Panc1 (cell line): ENCODE measurements at regions not wholly inside any gene's neighbourhood (a gene's known extent, or its start where the extent isn't known, plus 50 kb on each side); places are given as distances from the start of the nearest gene placed in this dataset.

Source experiments
- ATAC-seq: fragments of 200-7000 bp; cut with Tn5 transposase; 2 replicates; pipeline ENCODE4 v1.9.1; 2020; ENCODE audit warnings: mild to moderate bottlenecking, moderate library complexity
- BruUV-seq: library from RNA; stranded (reverse); fragments of 400-500 nt; replicated peaks from 2 replicates; lab custom pipeline; 2021; lab: Mats Ljungman, UMichigan
- CTCF ChIA-PET: fragments of 300-600 bp; sonication (Branson Sonifier 250); formaldehyde crosslinking; loops from one replicate; lab custom pipeline; 2022; ENCODE audit warnings: antibody characterized with exemption; lab: Charles Lee
- POLR2A ChIA-PET: fragments of 300-600 bp; sonication (Branson Sonifier 250); formaldehyde crosslinking; loops from one replicate; lab custom pipeline; 2022; ENCODE audit warnings: antibody characterized with exemption; lab: Charles Lee
- DNase-seq: peaks from one replicate; pipeline ENCODE4 v3.0.0-alpha.2; 2010; ENCODE audit warnings: low read depth, low spot score
- H3K27ac ChIP-seq: 2 replicates; pipeline ENCODE4 v1.5.1; 2011; ENCODE audit warnings: mild to moderate bottlenecking, low read length, inconsistent platforms
- H3K27me3 ChIP-seq: fragments of 200-500 bp; sonication (Bioruptor generic); 2 replicates; pipeline ENCODE4 v1.6.0; 2014; ENCODE audit warnings: low read length, inconsistent platforms; ENCODE audit not compliant: control insufficient read depth, insufficient read depth
- H3K36me3 ChIP-seq: fragments of 200-500 bp; sonication (Bioruptor generic); 2 replicates; pipeline ENCODE4 v1.5.1; 2014; ENCODE audit warnings: inconsistent platforms, mild to moderate bottlenecking, low read length, moderate library complexity; ENCODE audit not compliant: control insufficient read depth, insufficient read depth
- H3K4me1 ChIP-seq: 2 replicates; pipeline ENCODE4 v1.5.1; 2011; ENCODE audit warnings: inconsistent platforms, mild to moderate bottlenecking, low read length, moderate library complexity; ENCODE audit not compliant: control insufficient read depth, insufficient read depth
- H3K4me3 ChIP-seq, 2 experiments: 2 replicates each; pipeline ENCODE4 v1.5.1; 2011 to 2012; ENCODE audit warnings: low read depth in 2 of 2, low read length in 2 of 2, mild to moderate bottlenecking in 2 of 2, inconsistent platforms in 1 of 2, moderate library complexity in 1 of 2
- H3K9me3 ChIP-seq: fragments of 200-500 bp; sonication (Bioruptor generic); 2 replicates; pipeline ENCODE4 v1.5.1; 2014; ENCODE audit warnings: low read depth, mild to moderate bottlenecking, inconsistent platforms, low read length, moderate library complexity; ENCODE audit not compliant: control insufficient read depth, insufficient read depth
- POLR2AphosphoS5 ChIP-seq: IDR thresholded peaks from 2 replicates; pipeline ENCODE4 v1.6.1; 2012; ENCODE audit warnings: mild to moderate bottlenecking, low read depth, low read length, moderate library complexity
- SIN3A ChIP-seq: IDR thresholded peaks from 2 replicates; pipeline ENCODE4 v1.6.1; 2012; ENCODE audit warnings: low read depth, mild to moderate bottlenecking, low read length, moderate library complexity, borderline replicate concordance; ENCODE audit not compliant: insufficient read depth
- TCF7L2 ChIP-seq: IDR thresholded peaks from 2 replicates; pipeline ENCODE4 v1.6.1; 2011; ENCODE audit warnings: mild to moderate bottlenecking, low read depth, low read length, inconsistent platforms
- in situ Hi-C: cut with HindIII; loops from 2 replicates; pipeline ENCODE4 v1.10.0; 2016; ENCODE audit warnings: low sequenced_read_pairs, low pct_unique_long_range_greater_than_20kb
- intact Hi-C: fragments of 100-400 bp; cut with micrococcal nuclease; formaldehyde crosslinking; loops from one replicate; pipeline ENCODE4 v1.10.0; 2022; ENCODE audit not compliant: unreplicated experiment
- TF ChIP-seq, protein P1 (sequence below): fragments of 450-650 bp; IDR thresholded peaks from 2 replicates; pipeline ENCODE4 v1.5.1; 2017; ENCODE audit warnings: mild to moderate bottlenecking
- TF ChIP-seq, protein P2 (sequence below), 2 experiments: IDR thresholded peaks; 2 replicates each; pipeline ENCODE4 v1.6.1; 2011 to 2012; ENCODE audit warnings: low read depth in 2 of 2, control low read depth in 1 of 2, low read length in 1 of 2, mild to moderate bottlenecking in 1 of 2, moderate library complexity in 1 of 2; ENCODE audit not compliant: insufficient read depth in 1 of 2

DNA sequence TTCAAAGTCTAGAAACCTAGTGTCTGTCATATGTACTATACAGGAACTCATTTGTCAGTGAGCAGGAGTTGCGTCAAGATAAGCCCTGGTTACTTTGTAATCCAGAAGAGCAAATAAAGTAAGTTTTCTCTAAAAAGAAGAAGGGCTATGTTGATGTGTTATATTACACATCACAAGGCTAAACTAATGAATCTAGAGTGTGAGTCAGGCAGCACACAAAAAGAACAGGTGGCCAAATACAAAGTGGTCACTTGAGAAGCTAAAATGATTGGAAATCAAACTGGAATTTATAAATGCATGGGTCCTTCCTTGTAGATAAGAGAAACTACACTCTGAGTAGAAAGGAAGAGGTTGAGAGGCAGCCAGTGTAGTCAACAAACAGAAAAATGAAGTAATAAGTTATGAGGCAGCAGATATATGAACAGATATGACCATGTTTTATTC is 771.6 kb downstream of the DIPK2A start:
- TF ChIP-seq, protein P1, sequence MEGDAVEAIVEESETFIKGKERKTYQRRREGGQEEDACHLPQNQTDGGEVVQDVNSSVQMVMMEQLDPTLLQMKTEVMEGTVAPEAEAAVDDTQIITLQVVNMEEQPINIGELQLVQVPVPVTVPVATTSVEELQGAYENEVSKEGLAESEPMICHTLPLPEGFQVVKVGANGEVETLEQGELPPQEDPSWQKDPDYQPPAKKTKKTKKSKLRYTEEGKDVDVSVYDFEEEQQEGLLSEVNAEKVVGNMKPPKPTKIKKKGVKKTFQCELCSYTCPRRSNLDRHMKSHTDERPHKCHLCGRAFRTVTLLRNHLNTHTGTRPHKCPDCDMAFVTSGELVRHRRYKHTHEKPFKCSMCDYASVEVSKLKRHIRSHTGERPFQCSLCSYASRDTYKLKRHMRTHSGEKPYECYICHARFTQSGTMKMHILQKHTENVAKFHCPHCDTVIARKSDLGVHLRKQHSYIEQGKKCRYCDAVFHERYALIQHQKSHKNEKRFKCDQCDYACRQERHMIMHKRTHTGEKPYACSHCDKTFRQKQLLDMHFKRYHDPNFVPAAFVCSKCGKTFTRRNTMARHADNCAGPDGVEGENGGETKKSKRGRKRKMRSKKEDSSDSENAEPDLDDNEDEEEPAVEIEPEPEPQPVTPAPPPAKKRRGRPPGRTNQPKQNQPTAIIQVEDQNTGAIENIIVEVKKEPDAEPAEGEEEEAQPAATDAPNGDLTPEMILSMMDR: no peak
- no peak for TF ChIP-seq SIN3A
- TF ChIP-seq POLR2AphosphoS5: no peak
- TF ChIP-seq TCF7L2: no peak
- TF ChIP-seq, protein P2, sequence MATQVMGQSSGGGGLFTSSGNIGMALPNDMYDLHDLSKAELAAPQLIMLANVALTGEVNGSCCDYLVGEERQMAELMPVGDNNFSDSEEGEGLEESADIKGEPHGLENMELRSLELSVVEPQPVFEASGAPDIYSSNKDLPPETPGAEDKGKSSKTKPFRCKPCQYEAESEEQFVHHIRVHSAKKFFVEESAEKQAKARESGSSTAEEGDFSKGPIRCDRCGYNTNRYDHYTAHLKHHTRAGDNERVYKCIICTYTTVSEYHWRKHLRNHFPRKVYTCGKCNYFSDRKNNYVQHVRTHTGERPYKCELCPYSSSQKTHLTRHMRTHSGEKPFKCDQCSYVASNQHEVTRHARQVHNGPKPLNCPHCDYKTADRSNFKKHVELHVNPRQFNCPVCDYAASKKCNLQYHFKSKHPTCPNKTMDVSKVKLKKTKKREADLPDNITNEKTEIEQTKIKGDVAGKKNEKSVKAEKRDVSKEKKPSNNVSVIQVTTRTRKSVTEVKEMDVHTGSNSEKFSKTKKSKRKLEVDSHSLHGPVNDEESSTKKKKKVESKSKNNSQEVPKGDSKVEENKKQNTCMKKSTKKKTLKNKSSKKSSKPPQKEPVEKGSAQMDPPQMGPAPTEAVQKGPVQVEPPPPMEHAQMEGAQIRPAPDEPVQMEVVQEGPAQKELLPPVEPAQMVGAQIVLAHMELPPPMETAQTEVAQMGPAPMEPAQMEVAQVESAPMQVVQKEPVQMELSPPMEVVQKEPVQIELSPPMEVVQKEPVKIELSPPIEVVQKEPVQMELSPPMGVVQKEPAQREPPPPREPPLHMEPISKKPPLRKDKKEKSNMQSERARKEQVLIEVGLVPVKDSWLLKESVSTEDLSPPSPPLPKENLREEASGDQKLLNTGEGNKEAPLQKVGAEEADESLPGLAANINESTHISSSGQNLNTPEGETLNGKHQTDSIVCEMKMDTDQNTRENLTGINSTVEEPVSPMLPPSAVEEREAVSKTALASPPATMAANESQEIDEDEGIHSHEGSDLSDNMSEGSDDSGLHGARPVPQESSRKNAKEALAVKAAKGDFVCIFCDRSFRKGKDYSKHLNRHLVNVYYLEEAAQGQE (IDR thresholded peaks at IDR 0.05; ENCODE audit: insufficient read depth in 1 of 2, low read depth in 2 of 2, low read length in 1 of 2): no peak
- CTCF ChIA-PET: no interaction called here
- H3K4me1 ChIP-seq: no peaks in the 10 kb centered on the region
- POLR2A ChIA-PET: no interaction called here
- in situ Hi-C loops: no loop called here
- intact Hi-C loops: no loop called here
- H3K36me3 ChIP-seq: no peaks in the 10 kb centered on the region
- H3K4me3 ChIP-seq: no peak overlapping the region
- DNase-seq (no peak), ATAC-seq (no peak)
- no peak overlapping the region for H3K27ac ChIP-seq
- BruUV-seq: no TSS peak
- H3K9me3 ChIP-seq: no peaks in the 10 kb centered on the region
- no peaks in the 10 kb centered on the region for H3K27me3 ChIP-seq

DNA sequence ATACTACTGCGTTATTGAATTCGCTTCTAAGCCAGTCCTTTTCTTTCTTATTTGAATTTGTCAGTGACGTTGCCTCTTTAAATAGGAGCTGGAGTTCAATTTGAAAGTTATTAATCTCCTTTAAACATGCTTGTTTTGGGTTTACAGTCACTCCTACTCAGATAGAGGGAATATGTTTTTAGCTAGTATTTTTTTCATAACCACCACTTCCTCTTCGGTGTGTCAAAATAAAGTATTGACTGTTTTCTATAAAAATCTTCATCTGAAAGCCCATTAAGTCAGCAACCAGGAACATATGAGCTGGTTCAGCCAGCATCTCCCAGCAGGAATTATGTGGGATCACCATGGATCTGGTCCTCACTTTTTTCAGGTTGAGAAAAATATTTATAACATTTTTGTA is 772.9 kb downstream of the DIPK2A start:
- no peak for DNase-seq
- no peak overlapping the region for H3K4me3 ChIP-seq
- in situ Hi-C loops (no loop called here), intact Hi-C loops (no loop called here)
- no peaks in the 10 kb centered on the region for H3K9me3 ChIP-seq
- BruUV-seq: no TSS peak
- no peak overlapping the region for H3K27ac ChIP-seq
- no peaks in the 10 kb centered on the region for H3K27me3 ChIP-seq
- H3K36me3 ChIP-seq: no peaks in the 10 kb centered on the region
- ATAC-seq: no peak
- TF ChIP-seq, protein P1: no peak
- no peak for TF ChIP-seq POLR2AphosphoS5
- no peak for TF ChIP-seq SIN3A
- TF ChIP-seq, protein P2 (IDR thresholded peaks at IDR 0.05; ENCODE audit: insufficient read depth in 1 of 2, low read depth in 2 of 2, low read length in 1 of 2): no peak
- no peak for TF ChIP-seq TCF7L2
- ChIA-PET POLR2A (no interaction called here), CTCF (no interaction called here)
- H3K4me1 ChIP-seq: no peaks in the 10 kb centered on the region
